H9 (cell line): ENCODE measurements at regions not wholly inside any gene's neighbourhood (a gene's known extent, or its start where the extent isn't known, plus 50 kb on each side); places are given as distances from the start of the nearest gene placed in this dataset.

Source experiments
- DNase-seq: peaks from one replicate; pipeline ENCODE4 v3.0.0-alpha.2; 2017
- H2AFZ ChIP-seq: one replicate; pipeline ENCODE4 v1.6.1; 2013; ENCODE audit warnings: mild to moderate bottlenecking, low read length, control low read depth, moderate library complexity
- H2AK5ac ChIP-seq: 2 replicates; pipeline ENCODE4 v1.6.1; 2013; ENCODE audit warnings: low read length, control low read depth, mixed read lengths; ENCODE audit not compliant: insufficient read length
- H2BK120ac ChIP-seq: one replicate; pipeline ENCODE4 v1.6.1; 2013; ENCODE audit warnings: low read depth, mild to moderate bottlenecking, low read length, control low read depth, inconsistent platforms; ENCODE audit not compliant: poor library complexity, severe bottlenecking
- H2BK12ac ChIP-seq: 2 replicates; pipeline ENCODE4 v1.6.1; 2013; ENCODE audit warnings: low read length, control low read depth, mixed read lengths, low read depth; ENCODE audit not compliant: insufficient read length
- H2BK15ac ChIP-seq: 2 replicates; pipeline ENCODE4 v1.6.1; 2013; ENCODE audit warnings: low read depth, low read length, control low read depth
- H2BK20ac ChIP-seq: one replicate; pipeline ENCODE4 v1.6.1; 2013; ENCODE audit warnings: low read depth, mild to moderate bottlenecking, low read length, control low read depth, inconsistent platforms; ENCODE audit not compliant: poor library complexity, severe bottlenecking
- H2BK5ac ChIP-seq: 2 replicates; pipeline ENCODE4 v1.6.1; 2013; ENCODE audit warnings: low read length, control low read depth, mixed read lengths; ENCODE audit not compliant: insufficient read length
- H3K14ac ChIP-seq: 2 replicates; pipeline ENCODE4 v1.6.1; 2013; ENCODE audit warnings: low read length, control low read depth; ENCODE audit not compliant: insufficient read depth
- H3K18ac ChIP-seq: 2 replicates; pipeline ENCODE4 v1.6.1; 2013; ENCODE audit warnings: low read depth, mild to moderate bottlenecking, mixed read lengths, low read length, control low read depth; ENCODE audit not compliant: insufficient read length
- H3K23ac ChIP-seq: 2 replicates; pipeline ENCODE4 v1.6.1; 2013; ENCODE audit warnings: low read length, control low read depth, mixed read lengths, low read depth; ENCODE audit not compliant: insufficient read length
- H3K23me2 ChIP-seq: 2 replicates; pipeline ENCODE4 v1.6.1; 2013; ENCODE audit warnings: low read depth, mild to moderate bottlenecking, mixed read lengths, low read length, control low read depth; ENCODE audit not compliant: insufficient read length, poor library complexity, severe bottlenecking
- H3K27ac ChIP-seq: 2 replicates; pipeline ENCODE4 v1.5.1; 2013; ENCODE audit warnings: low read length, control low read depth, mixed read lengths, low read depth; ENCODE audit not compliant: insufficient read length
- H3K27me3 ChIP-seq: 2 replicates; pipeline ENCODE4 v1.6.1; 2013; ENCODE audit warnings: low read length, control low read depth, inconsistent platforms; ENCODE audit not compliant: insufficient read depth
- H3K4ac ChIP-seq: 2 replicates; pipeline ENCODE4 v1.6.1; 2013; ENCODE audit warnings: low read depth, mild to moderate bottlenecking, control low read depth, inconsistent platforms, low read length, moderate library complexity
- H3K4me1 ChIP-seq: 2 replicates; pipeline ENCODE4 v1.6.1; 2013; ENCODE audit warnings: low read length, control low read depth, inconsistent platforms; ENCODE audit not compliant: insufficient read depth
- H3K4me2 ChIP-seq: 2 replicates; pipeline ENCODE4 v1.6.1; 2013; ENCODE audit warnings: low read length, control low read depth, mixed read lengths; ENCODE audit not compliant: insufficient read length, insufficient read depth
- H3K56ac ChIP-seq: 2 replicates; pipeline ENCODE4 v1.6.1; 2013; ENCODE audit warnings: low read depth, mild to moderate bottlenecking, mixed read lengths, low read length, control low read depth; ENCODE audit not compliant: insufficient read length
- H3K79me1 ChIP-seq: 2 replicates; pipeline ENCODE4 v1.6.1; 2013; ENCODE audit warnings: low read depth, mild to moderate bottlenecking, moderate library complexity, low read length, control low read depth, inconsistent platforms; ENCODE audit not compliant: insufficient read depth, poor library complexity, severe bottlenecking
- H3K79me2 ChIP-seq: 2 replicates; pipeline ENCODE4 v1.6.1; 2013; ENCODE audit warnings: low read length, control low read depth, inconsistent platforms; ENCODE audit not compliant: insufficient read depth
- H3K9ac ChIP-seq: 2 replicates; pipeline ENCODE4 v1.6.1; 2013; ENCODE audit warnings: low read length, control low read depth, mixed read lengths; ENCODE audit not compliant: insufficient read length; ENCODE audit errors: extremely low read depth
- H3K9me3 ChIP-seq: one replicate; pipeline ENCODE4 v1.6.1; 2013; ENCODE audit warnings: low read depth, low read length, inconsistent platforms; ENCODE audit not compliant: control insufficient read depth
- H3T11ph ChIP-seq: one replicate; pipeline ENCODE4 v1.6.1; 2013; ENCODE audit warnings: mild to moderate bottlenecking, low read length, control low read depth, inconsistent platforms
- H4K20me1 ChIP-seq: one replicate; pipeline ENCODE4 v1.6.1; 2013; ENCODE audit not compliant: control insufficient read depth, insufficient read length, insufficient read depth
- H4K5ac ChIP-seq: 2 replicates; pipeline ENCODE4 v1.6.1; 2013; ENCODE audit warnings: low read depth, mild to moderate bottlenecking, mixed read lengths, low read length, control low read depth; ENCODE audit not compliant: insufficient read length
- H4K8ac ChIP-seq: replicated peaks from 2 replicates; pipeline ENCODE4 v1.6.1; 2013; ENCODE audit warnings: low read length, control low read depth, mixed read lengths, low read depth; ENCODE audit not compliant: insufficient read length
- H4K91ac ChIP-seq: 2 replicates; pipeline ENCODE4 v1.6.1; 2013; ENCODE audit warnings: low read depth, mild to moderate bottlenecking, moderate library complexity, mixed read lengths, low read length, control low read depth; ENCODE audit not compliant: insufficient read length
- H3K27ac Mint-ChIP-seq, 3 experiments: 2 replicates in 2 of 3; 3 replicates in 1 of 3; pipeline ENCODE4 v1.8.0; 2020 to 2021; ENCODE audit warnings: mixed read lengths in 3 of 3, mild to moderate bottlenecking in 1 of 3, moderate library complexity in 1 of 3
- H3K27me3 Mint-ChIP-seq: 2 replicates; pipeline ENCODE4 v1.8.0; 2021; ENCODE audit warnings: low read depth, mild to moderate bottlenecking, moderate library complexity, mixed read lengths
- H3K36me3 Mint-ChIP-seq, 3 experiments: 2 replicates in 2 of 3; 3 replicates in 1 of 3; pipeline ENCODE4 v1.8.0; 2020 to 2021; ENCODE audit warnings: low read depth in 3 of 3, mixed read lengths in 3 of 3; ENCODE audit not compliant: insufficient read depth in 1 of 3
- H3K4me1 Mint-ChIP-seq, 2 experiments: 2 replicates each; pipeline ENCODE4 v1.8.0; 2020; ENCODE audit warnings: mixed read lengths in 2 of 2
- H3K4me3 Mint-ChIP-seq, 2 experiments: 2 replicates in 1 of 2; 3 replicates in 1 of 2; pipeline ENCODE4 v1.8.0; 2020 to 2021; ENCODE audit warnings: mild to moderate bottlenecking in 2 of 2, mixed read lengths in 2 of 2, moderate library complexity in 1 of 2
- H3K9me3 Mint-ChIP-seq, 2 experiments: 2 replicates in 1 of 2; 3 replicates in 1 of 2; pipeline ENCODE4 v1.8.0; 2020; ENCODE audit warnings: mild to moderate bottlenecking in 2 of 2, mixed read lengths in 2 of 2, moderate library complexity in 1 of 2
- CTCF ChIP-seq: fragments of 200-600 bp; sonication (generic); conservative IDR thresholded peaks from 3 replicates; pipeline ENCODE4 v1.8.0; 2021; ENCODE audit warnings: antibody characterized with exemption, mild to moderate bottlenecking
- WGBS: extraction: QIAGEN DNeasy Blood & Tissue Kit; methylation state at CpG from one replicate; pipeline ENCODE4 v1.1.7; 2013; ENCODE audit warnings: missing lambda C conversion rate, low lambda C conversion rate, mixed read lengths; ENCODE audit not compliant: insufficient read length; ENCODE audit errors: extremely low coverage; 5-methylcytosine and 5-hydroxymethylcytosine counted together

GRCh38 chr14:84272290-84272721, 1257.6 kb upstream of the FLRT2 start:
- Histone ChIP-seq H2BK5ac (no peak overlapping the region), H2BK12ac (no peak overlapping the region), H2AFZ (no peak overlapping the region), H3K14ac (no peak overlapping the region), H3K9ac (no peak overlapping the region), H3K23ac (no peak overlapping the region), H2BK120ac (no peak overlapping the region), H3K56ac (no peak overlapping the region), H2BK20ac (no peak overlapping the region), H3K79me1 (no peaks in the 10 kb centered on the region), H3K4me2 (no peak overlapping the region), H2AK5ac (no peak overlapping the region), H3K27me3 (no peaks in the 10 kb centered on the region), H3K18ac (no peak overlapping the region), H4K8ac (no peak overlapping the region), H3K4ac (no peak overlapping the region), H3K4me1 (no peaks in the 10 kb centered on the region), H4K20me1 (no peaks in the 10 kb centered on the region), H4K91ac (no peak overlapping the region), H3K79me2 (no peaks in the 10 kb centered on the region), H4K5ac (no peak overlapping the region), H3K9me3 (no peaks in the 10 kb centered on the region), H3K23me2 (no peaks in the 10 kb centered on the region), H3T11ph (no peak overlapping the region), H2BK15ac (no peak overlapping the region), H3K27ac (no peak overlapping the region)
- Mint-ChIP-seq H3K4me1 (no peaks in the 10 kb centered on the region), H3K9me3 (no peaks in the 10 kb centered on the region), H3K36me3 (peaks cover 0 to 1% (median 0%) of the 10 kb centered on the region in 3 experiments; a peak in 1 of 7 replicates), H3K27me3 (no peaks in the 10 kb centered on the region), H3K4me3 (no peak overlapping the region), H3K27ac (no peak overlapping the region)
- TF ChIP-seq CTCF, result no peak
- no CpG with 5 or more reads among the region's 2 CpGs for WGBS
- no peak for DNase-seq
